Hepatic stellate cell (primary cell): ENCODE measurements at regions not wholly inside any gene's neighbourhood (a gene's known extent, or its start where the extent isn't known, plus 50 kb on each side); places are given as distances from the start of the nearest gene placed in this dataset.
"Not testable (repeated sequence)": the region's sequence is repeated elsewhere in the genome, so short reads cannot be mapped to it uniquely, and the experiment has no call there.

ENCODE experiments used
- DNase-seq: peaks from one replicate; pipeline ENCODE4 v3.0.0; 2011; ENCODE audit warnings: low spot score

GRCh38 chr9:29160763-29161353 lies 1587.6 kb upstream of the C9orf72 start:
- DNase-seq = no peak

DNA sequence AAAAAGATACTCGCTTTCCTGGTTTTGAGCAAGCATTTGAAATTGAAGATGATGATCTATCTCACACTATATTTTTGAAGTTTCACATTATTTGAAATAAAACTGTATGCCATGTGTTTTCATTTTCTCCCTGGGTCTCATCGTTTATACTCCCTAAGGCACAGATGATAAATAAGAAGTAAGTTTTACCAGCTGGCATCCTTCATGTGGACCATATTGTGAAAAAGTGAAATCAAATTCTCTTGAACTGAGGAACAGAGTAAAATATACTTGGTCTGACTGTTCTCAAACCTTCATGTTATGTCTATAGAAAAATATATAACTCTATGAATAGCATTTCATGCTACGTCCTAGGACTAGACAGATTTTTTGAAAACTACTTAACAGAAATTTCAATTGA lies 1600.9 kb upstream of the C9orf72 start:
- DNase-seq = no peak

DNA sequence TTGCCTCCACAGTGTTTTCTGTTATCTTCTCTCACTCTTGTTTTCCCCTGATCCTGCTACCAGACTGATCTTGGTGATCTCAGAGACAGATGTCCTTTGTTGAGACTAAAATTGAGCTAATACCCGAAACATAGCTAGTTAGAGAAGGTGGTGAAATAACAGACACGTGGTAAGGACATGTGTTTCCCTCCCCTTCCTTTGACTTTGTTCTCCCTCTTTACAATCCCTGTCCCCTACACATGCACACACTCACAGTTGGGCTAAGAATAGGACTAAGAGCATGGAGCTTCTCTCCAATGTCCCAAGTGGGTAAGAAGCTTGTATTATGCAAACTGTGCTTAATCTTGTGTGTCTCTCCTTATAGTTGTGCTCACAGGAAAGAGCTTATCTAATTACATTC lies 1603.0 kb upstream of the C9orf72 start:
- DNase-seq = no peak

DNA sequence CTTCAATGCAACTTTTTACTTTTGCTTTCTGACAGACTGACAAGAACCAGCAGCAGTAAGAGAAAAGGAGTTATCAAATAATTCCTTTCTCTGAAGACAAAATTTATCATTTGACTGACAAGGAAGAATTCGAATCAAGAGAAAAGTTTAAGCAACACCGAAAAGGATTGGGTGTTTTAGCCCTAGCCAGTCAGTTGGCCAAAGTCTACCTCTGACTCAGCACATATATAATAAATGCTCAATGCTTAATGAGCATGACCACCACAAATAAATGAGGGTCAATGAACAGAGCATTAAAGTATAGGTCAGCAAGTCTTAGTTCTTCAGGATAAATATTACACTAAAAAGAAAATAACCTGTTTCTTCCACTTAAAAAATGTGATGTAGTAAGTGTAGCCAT lies 1603.5 kb upstream of the C9orf72 start:
- DNase-seq = no peak

DNA sequence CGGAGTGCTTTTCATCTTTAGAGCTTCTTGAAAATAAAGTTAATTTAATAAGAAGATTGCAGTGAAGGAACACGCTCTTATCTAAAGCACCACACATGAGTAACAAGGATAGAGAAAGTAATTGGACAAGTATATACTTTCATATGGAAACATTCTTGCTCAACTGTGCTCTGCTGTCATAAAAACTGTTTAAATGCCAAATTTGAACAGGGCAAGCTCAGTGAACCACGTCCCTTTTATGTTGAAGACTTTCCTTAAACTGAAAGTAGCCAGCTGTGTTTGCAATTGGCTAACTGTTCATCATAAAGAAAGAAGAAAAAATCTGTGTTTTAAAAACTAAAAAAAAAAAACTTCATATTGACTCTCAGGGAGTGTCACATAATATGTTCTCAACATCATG lies 1610.7 kb upstream of the C9orf72 start:
- no peak for DNase-seq

GRCh38 chr9:29188771-29189170 lies 1615.5 kb upstream of the C9orf72 start:
- not testable (repeated sequence) for DNase-seq

DNA sequence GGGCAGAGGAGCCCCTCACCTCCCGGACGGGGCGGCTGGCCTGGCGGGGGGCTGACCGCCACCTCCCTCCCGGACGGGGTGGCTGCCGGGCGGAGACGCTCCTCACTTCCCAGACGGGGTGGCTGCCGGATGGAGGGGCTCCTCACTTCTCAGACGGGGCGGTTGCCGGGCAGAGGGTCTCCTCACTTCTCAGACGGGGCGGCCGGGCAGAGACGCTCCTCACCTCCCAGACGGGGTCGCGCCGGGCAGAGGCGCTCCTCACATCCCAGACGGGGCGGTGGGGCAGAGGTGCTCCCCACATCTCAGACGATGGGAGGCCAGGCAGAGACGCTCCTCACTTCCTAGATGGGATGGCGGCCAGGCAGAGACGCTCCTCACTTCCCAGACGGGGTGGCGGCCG lies 1615.9 kb upstream of the C9orf72 start:
- DNase-seq = not testable (repeated sequence)

GRCh38 chr9:29198861-29199260 lies 1625.6 kb upstream of the C9orf72 start:
- no peak for DNase-seq

DNA sequence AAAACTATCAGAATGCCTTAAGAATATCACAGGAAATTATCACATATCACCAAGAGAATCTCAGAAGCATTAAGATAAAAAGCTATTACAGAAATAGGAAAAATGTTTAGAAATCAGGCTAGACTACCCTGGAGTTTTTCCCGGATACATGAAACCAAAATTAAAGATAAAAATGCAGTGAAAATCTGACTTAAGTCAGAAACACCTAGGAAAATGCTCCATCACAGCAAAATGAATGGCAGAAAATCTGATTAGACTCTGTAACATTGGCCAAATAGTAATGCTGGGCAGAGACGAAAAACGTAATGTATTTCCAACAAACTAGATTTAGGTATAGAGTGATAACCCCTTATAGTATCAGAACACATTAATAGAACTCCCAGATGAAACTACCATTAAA lies 1626.7 kb upstream of the C9orf72 start:
- DNase-seq = no peak

DNA sequence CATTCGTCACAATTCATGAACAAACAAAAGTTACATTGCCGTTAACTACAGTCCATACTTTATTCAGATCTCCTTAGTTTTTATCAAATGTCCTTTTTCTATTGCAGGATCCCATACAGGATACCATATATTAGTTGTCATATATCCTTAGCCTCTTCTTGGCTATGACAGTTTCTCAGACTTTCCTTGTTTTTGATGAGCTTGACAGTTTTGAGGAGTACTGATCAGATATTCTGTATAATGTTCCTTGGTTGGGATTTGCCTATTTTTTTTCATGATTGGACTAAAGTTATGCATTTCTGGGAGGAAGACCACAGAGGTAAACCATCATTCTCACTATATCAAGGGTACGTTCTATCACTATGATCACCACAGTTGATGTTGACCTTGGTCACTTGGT lies 1627.4 kb upstream of the C9orf72 start:
- no peak for DNase-seq

DNA sequence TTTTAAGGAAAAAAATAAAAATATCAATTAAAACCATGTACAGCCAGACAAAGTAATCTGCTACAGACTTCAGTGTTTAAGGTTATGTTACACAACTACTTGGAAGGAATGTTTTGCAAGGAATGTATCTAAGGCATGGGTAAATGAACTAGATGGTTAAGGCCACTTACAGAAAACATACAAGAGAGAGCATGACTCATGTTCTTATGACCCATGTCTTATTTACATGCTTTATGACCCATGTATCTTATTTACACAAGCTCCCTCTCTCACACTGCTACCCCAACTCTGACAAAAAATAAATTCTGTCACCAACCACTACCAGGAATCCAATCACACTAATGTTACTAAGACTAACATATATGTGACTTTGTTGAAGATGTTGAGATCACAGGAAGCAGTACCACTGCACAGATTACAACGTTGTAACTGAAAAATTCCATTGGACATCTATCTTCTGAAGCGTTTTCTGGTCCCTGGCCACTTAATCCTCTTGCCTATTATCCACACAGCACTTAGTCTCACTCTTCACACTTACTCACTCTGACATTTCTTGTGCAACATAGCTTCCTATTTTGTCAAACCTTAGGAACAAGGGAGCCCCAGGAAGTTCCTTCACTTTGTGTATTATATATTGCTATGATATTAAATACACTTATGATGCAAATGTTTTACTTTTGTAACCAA lies 1630.1 kb upstream of the C9orf72 start:
- DNase-seq = no peak

- DNase-seq = no peak
Measured at GRCh38 chr9:29208670-29209069, 1635.4 kb upstream of the C9orf72 start.

GRCh38 chr9:29209748-29210291 lies 1636.5 kb upstream of the C9orf72 start:
- DNase-seq = no peak

GRCh38 chr9:29211003-29211579 lies 1637.8 kb upstream of the C9orf72 start:
- DNase-seq = no peak

DNA sequence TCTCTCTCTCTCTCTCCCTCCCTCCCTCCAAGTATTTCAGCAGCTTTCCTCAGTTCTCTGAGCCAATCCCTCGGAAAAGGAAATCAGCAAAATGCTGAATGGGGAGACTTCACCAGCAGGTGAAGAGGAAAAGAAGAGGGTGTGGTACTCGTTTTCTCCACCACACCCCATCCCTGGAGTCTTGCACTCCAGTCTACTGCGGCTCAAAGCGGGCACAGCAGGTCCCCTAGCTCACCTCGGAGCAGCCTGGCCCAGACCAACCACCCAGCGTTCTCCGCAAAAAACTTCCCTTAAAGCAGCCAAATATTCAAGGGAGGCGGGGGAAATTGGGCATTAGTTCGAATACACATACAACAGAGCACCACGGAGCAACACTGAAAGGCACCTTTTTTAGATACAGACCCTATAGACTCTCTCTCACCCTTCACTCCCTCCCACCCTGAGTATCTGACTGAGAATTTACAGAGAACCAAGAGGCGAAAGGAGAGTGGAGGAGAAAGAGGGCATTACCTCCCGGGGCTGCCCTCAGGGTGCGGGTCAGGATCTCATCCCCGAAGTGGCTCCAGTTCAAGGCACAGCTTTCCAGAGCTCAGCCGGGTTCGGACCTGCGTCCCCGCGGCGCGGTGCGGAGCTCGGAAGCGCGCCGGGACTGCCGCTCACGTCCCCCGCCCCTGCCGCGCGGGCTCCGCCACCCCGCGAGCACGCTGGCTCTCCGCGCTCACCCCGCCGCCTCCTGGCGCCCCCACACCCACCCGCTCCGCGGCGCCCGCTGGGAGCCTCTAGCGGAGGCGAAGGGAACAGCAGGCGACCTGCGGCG lies 1638.5 kb upstream of the C9orf72 start:
- no peak for DNase-seq

GRCh38 chr9:29212397-29213387 lies 1639.4 kb upstream of the C9orf72 start:
- no peak for DNase-seq

GRCh38 chr9:29213417-29214153 lies 1640.3 kb upstream of the C9orf72 start, which contains the start of gene LINGO2:
LINGO2 (minus strand) TSS chr9:29213601.
- no peak for DNase-seq

GRCh38 chr9:29214154-29214689 lies 1640.9 kb upstream of the C9orf72 start:
- DNase-seq = no peak

DNA sequence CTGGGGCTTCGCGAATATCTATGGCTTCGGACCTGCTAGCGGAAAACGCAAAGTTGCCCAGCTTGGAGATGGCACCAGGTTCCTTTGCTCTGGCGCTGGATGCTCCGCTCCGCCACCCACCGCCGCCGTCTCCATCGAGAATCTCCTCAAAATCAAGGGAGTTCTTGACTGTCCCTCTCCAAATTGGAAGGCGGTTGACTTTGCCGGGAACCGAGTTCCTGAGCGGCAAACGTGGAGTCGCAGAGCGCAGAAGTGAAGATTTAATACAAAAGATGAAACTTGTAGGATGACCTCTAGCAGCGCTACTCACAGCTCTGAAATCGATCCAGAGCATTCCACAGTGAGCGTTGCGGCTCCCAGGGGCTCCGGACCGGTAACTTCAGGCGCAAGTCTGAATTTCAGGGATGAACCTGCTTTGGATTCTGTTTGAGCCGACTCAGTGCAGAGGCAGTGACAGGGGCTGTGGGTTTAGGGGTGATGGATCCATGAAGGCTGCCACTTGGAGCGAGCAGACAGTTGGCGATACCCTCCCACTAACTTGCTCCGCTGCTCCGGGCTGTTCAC lies 1641.5 kb upstream of the C9orf72 start:
- no peak for DNase-seq

DNA sequence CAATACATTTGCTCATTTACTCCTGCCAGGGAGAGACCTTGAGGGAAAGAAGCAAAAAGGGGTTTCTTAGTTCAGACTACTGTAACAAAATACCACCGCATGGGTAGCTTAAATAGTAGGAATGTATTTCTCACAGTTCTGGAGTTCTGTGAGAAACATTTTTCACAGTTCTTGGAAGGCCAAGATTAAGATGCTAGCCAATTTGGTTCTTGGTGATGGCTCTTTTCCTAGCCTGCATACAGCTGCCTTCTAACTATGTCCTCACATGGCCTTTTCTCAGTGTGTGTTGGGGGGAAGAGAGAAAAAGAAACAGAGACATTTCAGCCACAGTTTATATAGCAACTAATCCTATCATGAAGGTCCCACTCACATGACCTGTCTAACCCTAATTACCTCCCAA lies 1644.7 kb upstream of the C9orf72 start:
- no peak for DNase-seq
